Prostate gland (tissue), 2 donors: ENCODE measurements at regions not wholly inside any gene's neighbourhood (a gene's known extent, or its start where the extent isn't known, plus 50 kb on each side); places are given as distances from the start of the nearest gene placed in this dataset.

Experiments used
- POLR2A ChIP-seq: fragments of 450-650 bp; IDR thresholded peaks from one replicate; pipeline ENCODE4 v1.6.1; 2016; ENCODE audit warnings: antibody characterized with exemption, mild to moderate bottlenecking
- POLR2AphosphoS5 ChIP-seq: sonication (generic); formaldehyde crosslinking; IDR thresholded peaks from one replicate; pipeline ENCODE4 v1.6.1; 2017; ENCODE audit warnings: antibody characterized with exemption
- TF ChIP-seq, protein P1 (sequence below), 4 experiments: fragments of 200-600 bp in 2 of 4; fragments of 450-650 bp in 2 of 4; sonication (generic) in 2 of 4; IDR thresholded peaks; 1 replicate in 3 of 4; 2 replicates in 1 of 4; pipeline ENCODE4 v1.5.1; 2016 to 2019; ENCODE audit warnings: antibody characterized with exemption in 4 of 4, mild to moderate bottlenecking in 2 of 4, moderate library complexity in 2 of 4

DNA sequence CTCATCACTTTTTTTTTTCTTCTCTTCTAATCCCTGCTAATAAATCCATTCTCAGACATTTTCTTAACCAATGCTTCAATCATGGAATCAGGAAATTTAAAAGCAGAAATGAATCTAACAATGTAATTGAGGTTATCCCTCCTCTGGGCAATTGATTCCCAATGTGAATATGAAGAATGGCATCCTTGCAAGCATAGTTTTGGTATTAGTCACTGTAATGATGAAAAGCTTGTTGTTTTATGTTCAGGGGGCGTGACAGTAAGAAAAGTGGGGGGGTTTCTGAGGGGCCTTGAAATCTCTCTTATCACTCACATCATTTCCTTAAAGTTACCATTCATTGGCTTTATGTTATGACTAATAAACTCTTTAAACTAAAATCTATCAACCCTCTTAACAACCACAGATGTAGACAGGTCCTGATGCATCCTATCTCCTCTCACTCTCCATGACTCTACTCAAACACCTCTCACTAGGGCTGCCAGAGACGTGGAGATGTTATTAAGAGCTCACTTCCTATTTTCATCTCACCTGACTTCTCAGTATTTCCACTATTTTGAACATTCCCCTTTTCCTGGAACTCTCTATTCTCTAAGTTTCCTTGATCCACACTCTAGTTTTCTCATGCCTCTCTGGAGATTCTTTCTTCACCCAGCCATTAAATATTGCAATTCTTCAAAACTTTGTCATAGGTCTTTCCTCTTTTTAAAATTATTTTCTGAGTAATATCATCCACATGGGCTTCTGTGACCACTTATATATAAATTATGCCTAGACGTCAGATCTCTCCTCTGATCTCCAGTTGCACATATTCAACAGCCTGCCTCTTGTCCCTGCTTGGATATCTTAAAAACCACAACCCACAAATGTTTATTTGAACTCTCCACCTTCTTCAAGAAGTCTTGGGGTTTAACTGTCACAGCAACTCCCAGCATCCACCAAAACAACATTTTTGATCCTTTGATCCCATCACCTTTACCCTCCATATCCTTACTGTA, 332.9 kb downstream of the CDH2 start:
- TF ChIP-seq, protein P1, sequence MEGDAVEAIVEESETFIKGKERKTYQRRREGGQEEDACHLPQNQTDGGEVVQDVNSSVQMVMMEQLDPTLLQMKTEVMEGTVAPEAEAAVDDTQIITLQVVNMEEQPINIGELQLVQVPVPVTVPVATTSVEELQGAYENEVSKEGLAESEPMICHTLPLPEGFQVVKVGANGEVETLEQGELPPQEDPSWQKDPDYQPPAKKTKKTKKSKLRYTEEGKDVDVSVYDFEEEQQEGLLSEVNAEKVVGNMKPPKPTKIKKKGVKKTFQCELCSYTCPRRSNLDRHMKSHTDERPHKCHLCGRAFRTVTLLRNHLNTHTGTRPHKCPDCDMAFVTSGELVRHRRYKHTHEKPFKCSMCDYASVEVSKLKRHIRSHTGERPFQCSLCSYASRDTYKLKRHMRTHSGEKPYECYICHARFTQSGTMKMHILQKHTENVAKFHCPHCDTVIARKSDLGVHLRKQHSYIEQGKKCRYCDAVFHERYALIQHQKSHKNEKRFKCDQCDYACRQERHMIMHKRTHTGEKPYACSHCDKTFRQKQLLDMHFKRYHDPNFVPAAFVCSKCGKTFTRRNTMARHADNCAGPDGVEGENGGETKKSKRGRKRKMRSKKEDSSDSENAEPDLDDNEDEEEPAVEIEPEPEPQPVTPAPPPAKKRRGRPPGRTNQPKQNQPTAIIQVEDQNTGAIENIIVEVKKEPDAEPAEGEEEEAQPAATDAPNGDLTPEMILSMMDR (IDR thresholded peaks at IDR 0.05) = no peak
- no peak for TF ChIP-seq POLR2AphosphoS5
- TF ChIP-seq POLR2A = no peak
